GM23338 (cell line): ENCODE measurements at regions not wholly inside any gene's neighbourhood (a gene's known extent, or its start where the extent isn't known, plus 50 kb on each side); places are given as distances from the start of the nearest gene placed in this dataset.
A peak's percentile ranks its signal among the peaks of the same experiment; 100 is the strongest.

ENCODE experiments used
- ATAC-seq: fragments of 200-7000 bp; cut with Tn5 transposase; 3 replicates; pipeline ENCODE4 v1.9.1; 2020
- DNase-seq: peaks from one replicate; pipeline ENCODE4 v3.0.0-alpha.2; 2015; ENCODE audit warnings: low spot score
- H2AFZ ChIP-seq: fragments of 200-600 bp; sonication (generic); 2 replicates; pipeline ENCODE4 v1.8.0; 2016; ENCODE audit warnings: antibody characterized with exemption, mild to moderate bottlenecking, moderate library complexity
- H3F3A ChIP-seq: fragments of 200-600 bp; sonication (generic); replicated peaks from 2 replicates; pipeline ENCODE4 v1.8.0; 2017; ENCODE audit warnings: antibody characterized with exemption, mixed run types, low read depth
- H3K27ac ChIP-seq: fragments of 200-600 bp; sonication (generic); 2 replicates; pipeline ENCODE4 v1.6.1; 2016; ENCODE audit warnings: low read depth
- H3K27me3 ChIP-seq: fragments of 200-600 bp; sonication (generic); 2 replicates; pipeline ENCODE4 v1.8.0; 2016; ENCODE audit warnings: mild to moderate bottlenecking, mixed run types, moderate library complexity; ENCODE audit not compliant: insufficient read depth
- H3K36me3 ChIP-seq: fragments of 200-600 bp; sonication (generic); 2 replicates; pipeline ENCODE4 v1.8.0; 2016; ENCODE audit warnings: mild to moderate bottlenecking; ENCODE audit not compliant: insufficient read depth
- H3K4me1 ChIP-seq: fragments of 200-600 bp; sonication (generic); 2 replicates; pipeline ENCODE4 v1.8.0; 2016; ENCODE audit warnings: mild to moderate bottlenecking, moderate library complexity; ENCODE audit not compliant: insufficient read depth
- H3K4me2 ChIP-seq: fragments of 200-600 bp; sonication (generic); 2 replicates; pipeline ENCODE4 v1.7.1; 2017; ENCODE audit warnings: mixed run types
- H3K4me3 ChIP-seq: fragments of 200-600 bp; sonication (generic); 2 replicates; pipeline ENCODE4 v1.6.1; 2016; ENCODE audit warnings: mixed run types
- H3K79me2 ChIP-seq: fragments of 200-600 bp; sonication (generic); replicated peaks from 2 replicates; pipeline ENCODE4 v1.8.0; 2017; ENCODE audit warnings: mild to moderate bottlenecking; ENCODE audit not compliant: insufficient read depth
- H3K9me2 ChIP-seq: fragments of 200-600 bp; sonication (generic); 2 replicates; pipeline ENCODE4 v1.8.0; 2017; ENCODE audit not compliant: insufficient read depth
- H4K20me1 ChIP-seq: fragments of 200-600 bp; sonication (generic); replicated peaks from 2 replicates; pipeline ENCODE4 v1.8.0; 2017; ENCODE audit warnings: mild to moderate bottlenecking; ENCODE audit not compliant: insufficient read depth
- H3K27ac Mint-ChIP-seq: 2 replicates; pipeline ENCODE4 v1.8.0; 2020; ENCODE audit warnings: inconsistent platforms, mild to moderate bottlenecking, moderate library complexity, mixed read lengths
- H3K27me3 Mint-ChIP-seq: 3 replicates; pipeline ENCODE4 v1.8.0; 2022; ENCODE audit warnings: low read depth, mild to moderate bottlenecking, moderate library complexity, mixed read lengths, inconsistent platforms; ENCODE audit not compliant: insufficient read depth, poor library complexity
- H3K36me3 Mint-ChIP-seq: 3 replicates; pipeline ENCODE4 v1.8.0; 2021; ENCODE audit warnings: low read depth, mild to moderate bottlenecking, inconsistent platforms, moderate library complexity, mixed read lengths
- H3K4me1 Mint-ChIP-seq: 3 replicates; pipeline ENCODE4 v1.8.0; 2020; ENCODE audit warnings: mild to moderate bottlenecking, inconsistent platforms, mixed read lengths
- H3K4me3 Mint-ChIP-seq: 3 replicates; pipeline ENCODE4 v1.8.0; 2021; ENCODE audit warnings: moderate library complexity, mild to moderate bottlenecking, inconsistent platforms, mixed read lengths
- H3K9me3 Mint-ChIP-seq: 3 replicates; pipeline ENCODE4 v1.8.0; 2020; ENCODE audit warnings: moderate library complexity, mild to moderate bottlenecking, inconsistent platforms, mixed read lengths
- CREB1 ChIP-seq: fragments of 250-450 bp; sonication (Bioruptor Pico); IDR thresholded peaks from 2 replicates; pipeline ENCODE4 v1.5.0; 2020; ENCODE audit warnings: low read depth, mild to moderate bottlenecking, moderate library complexity
- EZH2 ChIP-seq: fragments of 200-600 bp; sonication (generic); IDR thresholded peaks from one replicate; pipeline ENCODE4 v1.8.0; 2017; ENCODE audit warnings: antibody characterized with exemption, mild to moderate bottlenecking, low read depth; ENCODE audit not compliant: unreplicated experiment
- JUNB ChIP-seq: IDR thresholded peaks from one replicate; pipeline ENCODE4 v1.6.1; 2016; ENCODE audit warnings: antibody characterized with exemption; ENCODE audit not compliant: unreplicated experiment
- POLR2AphosphoS5 ChIP-seq: IDR thresholded peaks from 2 replicates; pipeline ENCODE4 v1.6.1; 2016; ENCODE audit warnings: antibody characterized with exemption, low read depth
- STAT1 ChIP-seq: IDR thresholded peaks from one replicate; pipeline ENCODE4 v1.6.1; 2016; ENCODE audit warnings: antibody characterized with exemption; ENCODE audit not compliant: unreplicated experiment
- ZNF114 ChIP-seq: fragments of 250-450 bp; sonication (Bioruptor Pico); IDR thresholded peaks from 2 replicates; pipeline ENCODE4 v1.5.0; 2020; ENCODE audit warnings: mild to moderate bottlenecking, moderate library complexity
- ZNF331 ChIP-seq: fragments of 250-450 bp; sonication (Bioruptor Pico); IDR thresholded peaks from 2 replicates; pipeline ENCODE4 v1.5.0; 2020; ENCODE audit warnings: low read depth, mild to moderate bottlenecking, moderate library complexity
- TF ChIP-seq, protein P1 (sequence below): fragments of 250-450 bp; sonication (Bioruptor Pico); IDR thresholded peaks from 2 replicates; pipeline ENCODE4 v1.5.0; 2020; ENCODE audit warnings: mild to moderate bottlenecking, moderate library complexity
- TF ChIP-seq, protein P2 (sequence below): IDR thresholded peaks from 2 replicates; pipeline ENCODE4 v1.6.1; 2016; ENCODE audit warnings: antibody characterized with exemption
- TF ChIP-seq, protein P3 (sequence below): IDR thresholded peaks from one replicate; pipeline ENCODE4 v1.6.1; 2018; ENCODE audit warnings: antibody characterized with exemption; ENCODE audit not compliant: unreplicated experiment

DNA sequence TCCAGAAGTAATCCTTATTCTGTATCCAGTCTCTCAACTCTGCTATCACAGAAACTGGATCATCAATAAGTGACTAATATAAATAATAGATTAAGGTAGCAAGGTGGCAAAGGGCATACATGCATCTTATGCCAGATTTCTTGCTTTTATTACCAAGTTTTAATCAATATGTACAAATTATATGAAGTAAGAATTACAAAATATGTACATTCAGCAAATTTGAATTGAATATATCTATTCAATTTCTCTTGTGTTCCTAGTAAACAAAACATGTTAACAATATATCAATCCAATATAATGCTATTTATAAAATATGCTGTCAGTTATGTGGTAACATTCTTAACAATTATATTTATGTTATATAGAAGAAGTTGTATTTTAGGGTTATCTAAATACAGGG is 488.7 kb upstream of the COX7C start (continued):
- TF ChIP-seq, protein P1, sequence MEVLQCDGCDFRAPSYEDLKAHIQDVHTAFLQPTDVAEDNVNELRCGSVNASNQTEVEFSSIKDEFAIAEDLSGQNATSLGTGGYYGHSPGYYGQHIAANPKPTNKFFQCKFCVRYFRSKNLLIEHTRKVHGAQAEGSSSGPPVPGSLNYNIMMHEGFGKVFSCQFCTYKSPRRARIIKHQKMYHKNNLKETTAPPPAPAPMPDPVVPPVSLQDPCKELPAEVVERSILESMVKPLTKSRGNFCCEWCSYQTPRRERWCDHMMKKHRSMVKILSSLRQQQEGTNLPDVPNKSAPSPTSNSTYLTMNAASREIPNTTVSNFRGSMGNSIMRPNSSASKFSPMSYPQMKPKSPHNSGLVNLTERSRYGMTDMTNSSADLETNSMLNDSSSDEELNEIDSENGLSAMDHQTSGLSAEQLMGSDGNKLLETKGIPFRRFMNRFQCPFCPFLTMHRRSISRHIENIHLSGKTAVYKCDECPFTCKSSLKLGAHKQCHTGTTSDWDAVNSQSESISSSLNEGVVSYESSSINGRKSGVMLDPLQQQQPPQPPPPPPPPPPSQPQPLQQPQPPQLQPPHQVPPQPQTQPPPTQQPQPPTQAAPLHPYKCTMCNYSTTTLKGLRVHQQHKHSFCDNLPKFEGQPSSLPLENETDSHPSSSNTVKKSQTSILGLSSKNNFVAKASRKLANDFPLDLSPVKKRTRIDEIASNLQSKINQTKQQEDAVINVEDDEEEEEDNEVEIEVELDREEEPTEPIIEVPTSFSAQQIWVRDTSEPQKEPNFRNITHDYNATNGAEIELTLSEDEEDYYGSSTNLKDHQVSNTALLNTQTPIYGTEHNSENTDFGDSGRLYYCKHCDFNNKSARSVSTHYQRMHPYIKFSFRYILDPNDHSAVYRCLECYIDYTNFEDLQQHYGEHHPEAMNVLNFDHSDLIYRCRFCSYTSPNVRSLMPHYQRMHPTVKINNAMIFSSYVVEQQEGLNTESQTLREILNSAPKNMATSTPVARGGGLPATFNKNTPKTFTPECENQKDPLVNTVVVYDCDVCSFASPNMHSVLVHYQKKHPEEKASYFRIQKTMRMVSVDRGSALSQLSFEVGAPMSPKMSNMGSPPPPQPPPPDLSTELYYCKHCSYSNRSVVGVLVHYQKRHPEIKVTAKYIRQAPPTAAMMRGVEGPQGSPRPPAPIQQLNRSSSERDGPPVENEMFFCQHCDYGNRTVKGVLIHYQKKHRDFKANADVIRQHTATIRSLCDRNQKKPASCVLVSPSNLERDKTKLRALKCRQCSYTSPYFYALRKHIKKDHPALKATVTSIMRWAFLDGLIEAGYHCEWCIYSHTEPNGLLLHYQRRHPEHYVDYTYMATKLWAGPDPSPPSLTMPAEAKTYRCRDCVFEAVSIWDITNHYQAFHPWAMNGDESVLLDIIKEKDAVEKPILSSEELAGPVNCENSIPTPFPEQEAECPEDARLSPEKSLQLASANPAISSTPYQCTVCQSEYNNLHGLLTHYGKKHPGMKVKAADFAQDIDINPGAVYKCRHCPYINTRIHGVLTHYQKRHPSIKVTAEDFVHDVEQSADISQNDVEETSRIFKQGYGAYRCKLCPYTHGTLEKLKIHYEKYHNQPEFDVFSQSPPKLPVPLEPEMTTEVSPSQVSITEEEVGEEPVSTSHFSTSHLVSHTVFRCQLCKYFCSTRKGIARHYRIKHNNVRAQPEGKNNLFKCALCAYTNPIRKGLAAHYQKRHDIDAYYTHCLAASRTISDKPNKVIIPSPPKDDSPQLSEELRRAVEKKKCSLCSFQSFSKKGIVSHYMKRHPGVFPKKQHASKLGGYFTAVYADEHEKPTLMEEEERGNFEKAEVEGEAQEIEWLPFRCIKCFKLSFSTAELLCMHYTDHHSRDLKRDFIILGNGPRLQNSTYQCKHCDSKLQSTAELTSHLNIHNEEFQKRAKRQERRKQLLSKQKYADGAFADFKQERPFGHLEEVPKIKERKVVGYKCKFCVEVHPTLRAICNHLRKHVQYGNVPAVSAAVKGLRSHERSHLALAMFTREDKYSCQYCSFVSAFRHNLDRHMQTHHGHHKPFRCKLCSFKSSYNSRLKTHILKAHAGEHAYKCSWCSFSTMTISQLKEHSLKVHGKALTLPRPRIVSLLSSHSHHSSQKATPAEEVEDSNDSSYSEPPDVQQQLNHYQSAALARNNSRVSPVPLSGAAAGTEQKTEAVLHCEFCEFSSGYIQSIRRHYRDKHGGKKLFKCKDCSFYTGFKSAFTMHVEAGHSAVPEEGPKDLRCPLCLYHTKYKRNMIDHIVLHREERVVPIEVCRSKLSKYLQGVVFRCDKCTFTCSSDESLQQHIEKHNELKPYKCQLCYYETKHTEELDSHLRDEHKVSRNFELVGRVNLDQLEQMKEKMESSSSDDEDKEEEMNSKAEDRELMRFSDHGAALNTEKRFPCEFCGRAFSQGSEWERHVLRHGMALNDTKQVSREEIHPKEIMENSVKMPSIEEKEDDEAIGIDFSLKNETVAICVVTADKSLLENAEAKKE (CRISPR knock-in tag) = no peak
- no peak for TF ChIP-seq STAT1
- no peak for TF ChIP-seq POLR2AphosphoS5
- TF ChIP-seq ZNF114 = no peak
- TF ChIP-seq ZNF331 (CRISPR knock-in tag) = no peak
- no peak for TF ChIP-seq EZH2

DNA sequence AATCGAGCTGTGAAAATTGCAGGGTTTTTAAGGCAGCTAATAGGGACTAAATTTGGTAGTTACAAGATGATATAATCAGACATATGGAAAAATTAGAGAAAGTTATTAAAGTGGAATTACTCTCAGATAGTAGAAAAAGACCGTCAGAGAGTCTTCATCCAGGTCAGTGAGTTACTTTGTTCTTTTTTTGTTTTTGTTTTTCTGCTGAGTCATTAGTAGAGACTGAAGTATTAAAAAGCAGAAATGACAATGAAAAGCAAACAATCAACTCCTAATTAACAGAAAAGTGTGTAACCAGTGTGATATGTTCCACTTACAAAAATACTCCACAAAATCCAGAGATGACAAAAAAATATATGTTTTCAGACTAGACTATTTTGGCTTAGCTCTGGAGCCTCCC is 480.4 kb upstream of the COX7C start:
- Mint-ChIP-seq H3K9me3 (no peaks in the 10 kb centered on the region; the same call in 2 of the 3 replicates), H3K4me1 (no peaks in the 10 kb centered on the region), H3K27me3 (peaks cover 2% of the 10 kb centered on the region), H3K4me3 (no peak overlapping the region), H3K27ac (peak overlapping the region; percentile 91), H3K36me3 (no peaks in the 10 kb centered on the region)
- ATAC-seq (no peak), DNase-seq (no peak)
- Histone ChIP-seq H3K27me3 (no peaks in the 10 kb centered on the region), H3K4me1 (no peaks in the 10 kb centered on the region), H3K27ac (no peak overlapping the region), H3K79me2 (no peaks in the 10 kb centered on the region), H3K36me3 (no peaks in the 10 kb centered on the region), H3K9me2 (no peaks in the 10 kb centered on the region), H3K4me3 (no peak overlapping the region), H4K20me1 (no peaks in the 10 kb centered on the region), H3F3A (no peaks in the 10 kb centered on the region), H2AFZ (no peak overlapping the region), H3K4me2 (no peak overlapping the region)
- TF ChIP-seq JUNB (no peak), ZNF331 (CRISPR knock-in tag) (no peak), CREB1 (CRISPR knock-in tag) (no peak)
- TF ChIP-seq, protein P2, sequence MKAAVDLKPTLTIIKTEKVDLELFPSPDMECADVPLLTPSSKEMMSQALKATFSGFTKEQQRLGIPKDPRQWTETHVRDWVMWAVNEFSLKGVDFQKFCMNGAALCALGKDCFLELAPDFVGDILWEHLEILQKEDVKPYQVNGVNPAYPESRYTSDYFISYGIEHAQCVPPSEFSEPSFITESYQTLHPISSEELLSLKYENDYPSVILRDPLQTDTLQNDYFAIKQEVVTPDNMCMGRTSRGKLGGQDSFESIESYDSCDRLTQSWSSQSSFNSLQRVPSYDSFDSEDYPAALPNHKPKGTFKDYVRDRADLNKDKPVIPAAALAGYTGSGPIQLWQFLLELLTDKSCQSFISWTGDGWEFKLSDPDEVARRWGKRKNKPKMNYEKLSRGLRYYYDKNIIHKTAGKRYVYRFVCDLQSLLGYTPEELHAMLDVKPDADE = no peak
- TF ChIP-seq, protein P3, sequence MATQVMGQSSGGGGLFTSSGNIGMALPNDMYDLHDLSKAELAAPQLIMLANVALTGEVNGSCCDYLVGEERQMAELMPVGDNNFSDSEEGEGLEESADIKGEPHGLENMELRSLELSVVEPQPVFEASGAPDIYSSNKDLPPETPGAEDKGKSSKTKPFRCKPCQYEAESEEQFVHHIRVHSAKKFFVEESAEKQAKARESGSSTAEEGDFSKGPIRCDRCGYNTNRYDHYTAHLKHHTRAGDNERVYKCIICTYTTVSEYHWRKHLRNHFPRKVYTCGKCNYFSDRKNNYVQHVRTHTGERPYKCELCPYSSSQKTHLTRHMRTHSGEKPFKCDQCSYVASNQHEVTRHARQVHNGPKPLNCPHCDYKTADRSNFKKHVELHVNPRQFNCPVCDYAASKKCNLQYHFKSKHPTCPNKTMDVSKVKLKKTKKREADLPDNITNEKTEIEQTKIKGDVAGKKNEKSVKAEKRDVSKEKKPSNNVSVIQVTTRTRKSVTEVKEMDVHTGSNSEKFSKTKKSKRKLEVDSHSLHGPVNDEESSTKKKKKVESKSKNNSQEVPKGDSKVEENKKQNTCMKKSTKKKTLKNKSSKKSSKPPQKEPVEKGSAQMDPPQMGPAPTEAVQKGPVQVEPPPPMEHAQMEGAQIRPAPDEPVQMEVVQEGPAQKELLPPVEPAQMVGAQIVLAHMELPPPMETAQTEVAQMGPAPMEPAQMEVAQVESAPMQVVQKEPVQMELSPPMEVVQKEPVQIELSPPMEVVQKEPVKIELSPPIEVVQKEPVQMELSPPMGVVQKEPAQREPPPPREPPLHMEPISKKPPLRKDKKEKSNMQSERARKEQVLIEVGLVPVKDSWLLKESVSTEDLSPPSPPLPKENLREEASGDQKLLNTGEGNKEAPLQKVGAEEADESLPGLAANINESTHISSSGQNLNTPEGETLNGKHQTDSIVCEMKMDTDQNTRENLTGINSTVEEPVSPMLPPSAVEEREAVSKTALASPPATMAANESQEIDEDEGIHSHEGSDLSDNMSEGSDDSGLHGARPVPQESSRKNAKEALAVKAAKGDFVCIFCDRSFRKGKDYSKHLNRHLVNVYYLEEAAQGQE = no peak
